SK-N-SH treated with all-trans-retinoic acid at 6 μM for 48 hours (cell line): ENCODE measurements at regions not wholly inside any gene's neighbourhood (a gene's known extent, or its start where the extent isn't known, plus 50 kb on each side); places are given as distances from the start of the nearest gene placed in this dataset.

ENCODE experiments used
- PPARA ChIP-seq: fragments of 250-450 bp; sonication (Bioruptor Pico); IDR thresholded peaks from 2 replicates; pipeline ENCODE4 v1.5.0; 2020; ENCODE audit warnings: mild to moderate bottlenecking, borderline replicate concordance
- RARB ChIP-seq: fragments of 250-450 bp; sonication (Bioruptor Pico); IDR thresholded peaks from 2 replicates; pipeline ENCODE4 v1.8.0; 2021; ENCODE audit warnings: mild to moderate bottlenecking, moderate library complexity
- ZC3H10 ChIP-seq: fragments of 250-450 bp; sonication (Bioruptor Pico); IDR thresholded peaks from 2 replicates; pipeline ENCODE4 v1.5.1; 2021; ENCODE audit warnings: mild to moderate bottlenecking, moderate library complexity
- ZFP30 ChIP-seq: fragments of 450-650 bp; formaldehyde crosslinking; IDR thresholded peaks from 2 replicates; pipeline ENCODE4 v1.5.0; 2022; ENCODE audit warnings: mild to moderate bottlenecking, moderate library complexity
- TF ChIP-seq, protein P1 (sequence below): fragments of 250-450 bp; sonication (Bioruptor Pico); IDR thresholded peaks from 2 replicates; pipeline ENCODE4 v1.5.1; 2020; ENCODE audit warnings: low read depth, mild to moderate bottlenecking, moderate library complexity
- TF ChIP-seq, protein P2 (sequence below): fragments of 250-450 bp; sonication (Bioruptor Pico); IDR thresholded peaks from 2 replicates; pipeline ENCODE4 v1.8.0; 2020; ENCODE audit warnings: mild to moderate bottlenecking, moderate library complexity, borderline replicate concordance

DNA sequence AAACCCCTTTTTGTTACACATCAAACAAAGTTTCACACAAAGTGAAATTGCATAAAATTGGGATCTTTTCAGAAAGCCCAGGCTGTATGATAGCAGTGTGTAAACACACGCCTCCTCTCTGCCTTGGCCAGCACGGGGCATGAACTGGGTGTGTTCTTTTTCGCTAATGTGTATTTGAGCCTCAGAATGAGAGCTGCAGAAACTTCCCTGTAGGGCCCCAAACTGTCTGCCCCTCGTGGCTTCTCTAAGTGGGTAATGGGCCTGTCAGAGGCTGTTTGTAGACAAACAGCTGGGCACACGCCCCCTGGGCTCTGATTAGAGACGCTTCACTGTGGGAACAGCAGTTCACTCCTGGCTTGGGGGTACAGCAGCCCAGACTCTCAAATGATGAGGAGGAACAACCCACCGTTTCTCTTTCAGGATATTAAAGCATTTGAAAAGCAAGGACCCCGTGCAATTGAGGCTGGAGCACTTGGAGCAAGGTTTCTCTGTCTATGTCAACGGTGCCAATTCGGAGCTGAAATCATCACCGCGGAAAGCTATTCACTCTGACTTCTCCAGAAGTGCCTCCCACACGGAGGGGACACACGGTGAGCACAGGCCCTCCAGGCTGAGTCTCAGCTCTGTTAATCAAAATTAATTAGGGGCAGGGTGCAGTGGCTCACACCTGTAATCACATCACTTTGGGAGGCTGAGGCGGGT lies 78.4 kb downstream of the KATNIP start:
- TF ChIP-seq, protein P1, sequence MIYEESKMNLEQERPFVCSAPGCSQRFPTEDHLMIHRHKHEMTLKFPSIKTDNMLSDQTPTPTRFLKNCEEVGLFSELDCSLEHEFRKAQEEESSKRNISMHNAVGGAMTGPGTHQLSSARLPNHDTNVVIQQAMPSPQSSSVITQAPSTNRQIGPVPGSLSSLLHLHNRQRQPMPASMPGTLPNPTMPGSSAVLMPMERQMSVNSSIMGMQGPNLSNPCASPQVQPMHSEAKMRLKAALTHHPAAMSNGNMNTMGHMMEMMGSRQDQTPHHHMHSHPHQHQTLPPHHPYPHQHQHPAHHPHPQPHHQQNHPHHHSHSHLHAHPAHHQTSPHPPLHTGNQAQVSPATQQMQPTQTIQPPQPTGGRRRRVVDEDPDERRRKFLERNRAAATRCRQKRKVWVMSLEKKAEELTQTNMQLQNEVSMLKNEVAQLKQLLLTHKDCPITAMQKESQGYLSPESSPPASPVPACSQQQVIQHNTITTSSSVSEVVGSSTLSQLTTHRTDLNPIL (CRISPR knock-in tag): no peak
- TF ChIP-seq ZFP30 (CRISPR knock-in tag) (no peak), RARB (no peak), PPARA (CRISPR knock-in tag) (no peak), ZC3H10 (CRISPR knock-in tag) (no peak)
- TF ChIP-seq, protein P2, sequence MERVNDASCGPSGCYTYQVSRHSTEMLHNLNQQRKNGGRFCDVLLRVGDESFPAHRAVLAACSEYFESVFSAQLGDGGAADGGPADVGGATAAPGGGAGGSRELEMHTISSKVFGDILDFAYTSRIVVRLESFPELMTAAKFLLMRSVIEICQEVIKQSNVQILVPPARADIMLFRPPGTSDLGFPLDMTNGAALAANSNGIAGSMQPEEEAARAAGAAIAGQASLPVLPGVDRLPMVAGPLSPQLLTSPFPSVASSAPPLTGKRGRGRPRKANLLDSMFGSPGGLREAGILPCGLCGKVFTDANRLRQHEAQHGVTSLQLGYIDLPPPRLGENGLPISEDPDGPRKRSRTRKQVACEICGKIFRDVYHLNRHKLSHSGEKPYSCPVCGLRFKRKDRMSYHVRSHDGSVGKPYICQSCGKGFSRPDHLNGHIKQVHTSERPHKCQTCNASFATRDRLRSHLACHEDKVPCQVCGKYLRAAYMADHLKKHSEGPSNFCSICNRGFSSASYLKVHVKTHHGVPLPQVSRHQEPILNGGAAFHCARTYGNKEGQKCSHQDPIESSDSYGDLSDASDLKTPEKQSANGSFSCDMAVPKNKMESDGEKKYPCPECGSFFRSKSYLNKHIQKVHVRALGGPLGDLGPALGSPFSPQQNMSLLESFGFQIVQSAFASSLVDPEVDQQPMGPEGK (CRISPR knock-in tag): no peak
